H1 (cell line): ENCODE measurements at regions not wholly inside any gene's neighbourhood (a gene's known extent, or its start where the extent isn't known, plus 50 kb on each side); places are given as distances from the start of the nearest gene placed in this dataset.

Experiments used
- CTBP2 ChIP-seq: IDR thresholded peaks from 2 replicates; pipeline ENCODE4 v1.7.0; 2011; ENCODE audit warnings: borderline replicate concordance, mild to moderate bottlenecking, moderate library complexity, mixed read lengths, low read length; ENCODE audit not compliant: insufficient read depth, insufficient read length
- EZH2 ChIP-seq: fragments of 200-600 bp; sonication (generic); IDR thresholded peaks from 2 replicates; pipeline ENCODE4 v1.7.1; 2012; ENCODE audit warnings: low read depth, mild to moderate bottlenecking, moderate library complexity, low read length, inconsistent platforms; ENCODE audit not compliant: severe bottlenecking

DNA sequence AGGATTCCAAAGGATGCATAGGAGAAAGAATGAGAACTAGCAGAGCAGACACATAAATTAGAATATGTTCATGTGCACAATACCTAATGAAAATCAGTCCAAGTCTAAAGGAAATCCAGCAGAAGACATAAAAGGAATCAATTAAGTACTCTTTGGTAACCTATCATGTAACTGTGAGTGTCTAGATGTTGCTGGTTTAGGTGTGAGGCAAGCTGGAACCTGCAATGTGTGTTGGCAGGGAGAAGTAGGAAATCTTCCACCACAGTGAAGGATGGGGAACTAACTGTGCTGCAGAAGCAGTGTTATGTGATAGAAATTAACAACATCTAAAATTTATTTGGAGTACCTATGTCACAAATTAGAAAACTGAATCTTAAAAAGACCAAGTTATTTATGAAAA lies 330.8 kb upstream of the DKK2 start:
- TF ChIP-seq EZH2 (no peak), CTBP2 (no peak)
